MM.1S (cell line): ENCODE measurements at regions not wholly inside any gene's neighbourhood (a gene's known extent, or its start where the extent isn't known, plus 50 kb on each side); places are given as distances from the start of the nearest gene placed in this dataset.

Source experiments
- CTCF ChIP-seq: fragments of 300-600 bp; sonication (generic); IDR thresholded peaks from 2 replicates; pipeline ENCODE4 v1.5.1; 2016; ENCODE audit warnings: antibody characterized with exemption, low read length, mixed read lengths
- EZH2 ChIP-seq: fragments of 300-600 bp; sonication (generic); optimal IDR thresholded peaks from 2 replicates; pipeline ENCODE3; 2017; ENCODE audit warnings: low read depth, mild to moderate bottlenecking, antibody characterized with exemption, low read length, mixed read lengths
- EZH2phosphoT487 ChIP-seq: fragments of 300-600 bp; sonication (generic); IDR thresholded peaks from 2 replicates; pipeline ENCODE4 v1.6.1; 2018; ENCODE audit warnings: antibody characterized with exemption, low read length

GRCh38 chr7:46175221-46175620 lies 254.1 kb upstream of the IGFBP3 start:
- TF ChIP-seq CTCF (no peak), EZH2 (no peak), EZH2phosphoT487 (no peak)
